Vagina (tissue), 2 donors: ENCODE measurements at regions not wholly inside any gene's neighbourhood (a gene's known extent, or its start where the extent isn't known, plus 50 kb on each side); places are given as distances from the start of the nearest gene placed in this dataset.

Experiments
- DNase-seq, 2 donors: peaks; one replicate each; pipeline ENCODE4 v3.0.0-alpha.2; 2017; ENCODE audit errors: extremely low spot score in 2 of 2
- H3K27ac ChIP-seq: fragments of 200-600 bp; sonication (generic); one replicate; pipeline ENCODE4 v1.5.1; 2019
- H3K27me3 ChIP-seq: fragments of 200-600 bp; sonication (generic); one replicate; pipeline ENCODE4 v1.5.1; 2019
- H3K36me3 ChIP-seq, 2 donors: fragments of 200-600 bp; sonication (generic); one replicate each; pipeline ENCODE4 v1.5.1; 2017 to 2019
- H3K4me1 ChIP-seq: fragments of 200-600 bp; sonication (generic); one replicate; pipeline ENCODE4 v1.5.1; 2019
- H3K4me3 ChIP-seq, 2 donors: fragments of 200-600 bp; sonication (generic); 1 replicate in 1 of 2; 2 replicates in 1 of 2; pipeline ENCODE4 v1.5.1; 2016 to 2019
- H3K9me3 ChIP-seq: fragments of 200-600 bp; sonication (generic); one replicate; pipeline ENCODE4 v1.5.1; 2019
- CTCF ChIP-seq, 3 experiments: fragments of 450-650 bp in 2 of 3; fragments of 200-600 bp in 1 of 3; sonication (generic) in 1 of 3; IDR thresholded peaks; one replicate each; pipeline ENCODE4 v1.5.1; 2017 to 2019; ENCODE audit warnings: antibody characterized with exemption in 3 of 3, mild to moderate bottlenecking in 2 of 3, moderate library complexity in 2 of 3
- POLR2A ChIP-seq, 2 donors: fragments of 450-650 bp; IDR thresholded peaks; one replicate each; pipeline ENCODE4 v1.6.1; 2017; ENCODE audit warnings: antibody characterized with exemption in 2 of 2, mild to moderate bottlenecking in 2 of 2, moderate library complexity in 2 of 2
- POLR2AphosphoS5 ChIP-seq, 2 donors: sonication (generic); formaldehyde crosslinking; IDR thresholded peaks; one replicate each; pipeline ENCODE4 v1.9.0; 2017; ENCODE audit warnings: antibody characterized with exemption in 2 of 2, mild to moderate bottlenecking in 2 of 2, low read depth in 1 of 2; ENCODE audit not compliant: insufficient read depth in 1 of 2
- intact Hi-C: fragments of 100-400 bp; cut with DNase I; formaldehyde crosslinking; loops from one replicate; pipeline ENCODE4 v1.15.1; 2023

GRCh38 chr18:67266246-67267237 lies 250.0 kb downstream of the DSEL start:
- Histone ChIP-seq H3K4me1 (no peaks in the 10 kb centered on the region), H3K4me3 (no peak overlapping the region), H3K36me3 (no peaks in the 10 kb centered on the region), H3K27ac (no peak overlapping the region), H3K9me3 (no peaks in the 10 kb centered on the region), H3K27me3 (no peaks in the 10 kb centered on the region)
- intact Hi-C loops, result loop anchor here (5.0 kb wide), 1 partner anchor 179 kb away; no protein-coding TSS in a partner anchor
- no peak for DNase-seq
- no peak for TF ChIP-seq POLR2AphosphoS5 (IDR thresholded peaks at IDR 0.05; ENCODE audit: insufficient read depth in 1 of 2, low read depth in 1 of 2)
- TF ChIP-seq CTCF (IDR thresholded peaks at IDR 0.05), result no peak
- no peak for TF ChIP-seq POLR2A (IDR thresholded peaks at IDR 0.05)

GRCh38 chr18:67265464-67266245 lies 250.9 kb downstream of the DSEL start:
- no peaks in the 10 kb centered on the region for H3K36me3 ChIP-seq
- H3K27ac ChIP-seq, result no peak overlapping the region
- intact Hi-C loops, result loop anchor here (5.0 kb wide), 1 partner anchor 178 kb away; no protein-coding TSS in a partner anchor
- no peak overlapping the region for H3K4me3 ChIP-seq
- TF ChIP-seq POLR2A (IDR thresholded peaks at IDR 0.05) (no peak), CTCF (IDR thresholded peaks at IDR 0.05) (no peak), POLR2AphosphoS5 (IDR thresholded peaks at IDR 0.05; ENCODE audit: insufficient read depth in 1 of 2, low read depth in 1 of 2) (no peak)
- H3K4me1 ChIP-seq, result no peaks in the 10 kb centered on the region
- H3K27me3 ChIP-seq, result no peaks in the 10 kb centered on the region
- no peaks in the 10 kb centered on the region for H3K9me3 ChIP-seq
- no peak for DNase-seq

- H3K27ac ChIP-seq, result no peak overlapping the region
- H3K36me3 ChIP-seq, result no peaks in the 10 kb centered on the region
- H3K27me3 ChIP-seq, result no peaks in the 10 kb centered on the region
- TF ChIP-seq POLR2A (IDR thresholded peaks at IDR 0.05), result no peak
- no peak for TF ChIP-seq CTCF (IDR thresholded peaks at IDR 0.05)
- no peak for TF ChIP-seq POLR2AphosphoS5 (IDR thresholded peaks at IDR 0.05; ENCODE audit: insufficient read depth in 1 of 2, low read depth in 1 of 2)
- H3K9me3 ChIP-seq, result no peaks in the 10 kb centered on the region
- no peak overlapping the region for H3K4me3 ChIP-seq
- no peak for DNase-seq
- intact Hi-C loops, result no loop called here
- H3K4me1 ChIP-seq, result no peaks in the 10 kb centered on the region
These were observed 254.5 kb downstream of the DSEL start for GRCh38 chr18:67261931-67262552.

- no peaks in the 10 kb centered on the region for H3K4me1 ChIP-seq
- no peaks in the 10 kb centered on the region for H3K9me3 ChIP-seq
- no peak overlapping the region for H3K4me3 ChIP-seq
- H3K27me3 ChIP-seq, result no peaks in the 10 kb centered on the region
- intact Hi-C loops, result no loop called here
- no peak for DNase-seq
- no peak overlapping the region for H3K27ac ChIP-seq
- TF ChIP-seq POLR2AphosphoS5 (IDR thresholded peaks at IDR 0.05; ENCODE audit: insufficient read depth in 1 of 2, low read depth in 1 of 2) (no peak), POLR2A (IDR thresholded peaks at IDR 0.05) (no peak), CTCF (IDR thresholded peaks at IDR 0.05) (no peak)
- no peaks in the 10 kb centered on the region for H3K36me3 ChIP-seq
These were observed 255.7 kb downstream of the DSEL start for GRCh38 chr18:67260841-67261240.
